ENCODE measurements at regions not wholly inside any gene's neighbourhood (a gene's known extent, or its start where the extent isn't known, plus 50 kb on each side); places are given as distances from the start of the nearest gene placed in this dataset.

DNA sequence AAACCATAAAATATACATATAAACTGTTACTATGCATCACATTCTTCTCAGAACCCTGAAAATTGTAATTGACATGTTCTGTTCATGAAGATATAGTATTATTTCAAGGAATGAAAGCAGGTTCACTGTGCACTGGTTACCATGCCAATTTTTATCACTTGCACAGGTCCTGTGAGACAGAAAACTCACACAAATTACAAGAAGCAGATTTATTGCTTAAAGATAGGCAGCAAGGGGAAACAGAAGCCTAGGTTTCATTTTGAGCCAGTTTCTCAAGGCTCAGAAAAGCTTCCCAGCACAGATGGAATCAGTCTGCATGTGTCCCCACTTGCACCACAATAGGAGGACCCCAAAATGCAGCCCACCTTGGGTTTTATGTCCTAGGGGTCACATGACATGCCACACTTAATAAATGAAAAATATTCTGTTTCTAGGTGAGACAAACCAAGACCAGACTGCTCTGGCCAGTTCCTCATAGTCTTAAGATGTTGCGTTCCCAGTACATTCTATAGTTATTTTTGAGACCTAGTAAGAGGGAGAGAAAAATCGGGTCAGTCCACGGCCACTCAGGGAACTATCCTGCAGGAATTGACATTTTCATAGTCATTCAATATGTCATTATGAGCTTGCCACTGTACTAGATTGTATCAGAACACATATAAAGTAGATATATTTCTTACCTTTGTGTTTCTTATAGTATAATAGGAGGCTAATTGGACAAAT, 459.1 kb upstream of the ATXN8OS start:
- TF ChIP-seq, protein P1, sequence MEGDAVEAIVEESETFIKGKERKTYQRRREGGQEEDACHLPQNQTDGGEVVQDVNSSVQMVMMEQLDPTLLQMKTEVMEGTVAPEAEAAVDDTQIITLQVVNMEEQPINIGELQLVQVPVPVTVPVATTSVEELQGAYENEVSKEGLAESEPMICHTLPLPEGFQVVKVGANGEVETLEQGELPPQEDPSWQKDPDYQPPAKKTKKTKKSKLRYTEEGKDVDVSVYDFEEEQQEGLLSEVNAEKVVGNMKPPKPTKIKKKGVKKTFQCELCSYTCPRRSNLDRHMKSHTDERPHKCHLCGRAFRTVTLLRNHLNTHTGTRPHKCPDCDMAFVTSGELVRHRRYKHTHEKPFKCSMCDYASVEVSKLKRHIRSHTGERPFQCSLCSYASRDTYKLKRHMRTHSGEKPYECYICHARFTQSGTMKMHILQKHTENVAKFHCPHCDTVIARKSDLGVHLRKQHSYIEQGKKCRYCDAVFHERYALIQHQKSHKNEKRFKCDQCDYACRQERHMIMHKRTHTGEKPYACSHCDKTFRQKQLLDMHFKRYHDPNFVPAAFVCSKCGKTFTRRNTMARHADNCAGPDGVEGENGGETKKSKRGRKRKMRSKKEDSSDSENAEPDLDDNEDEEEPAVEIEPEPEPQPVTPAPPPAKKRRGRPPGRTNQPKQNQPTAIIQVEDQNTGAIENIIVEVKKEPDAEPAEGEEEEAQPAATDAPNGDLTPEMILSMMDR (conservative IDR thresholded peaks at IDR 0.05; ENCODE audit: low read depth, low read length): no peak
- no peak for TF ChIP-seq EZH2 (IDR thresholded peaks at IDR 0.05; ENCODE audit: borderline replicate concordance, low read depth, low read length, poor library complexity, severe bottlenecking)

All from A673 (cell line).